CD4-positive, alpha-beta T cell (primary cell): ENCODE measurements at regions not wholly inside any gene's neighbourhood (a gene's known extent, or its start where the extent isn't known, plus 50 kb on each side); places are given as distances from the start of the nearest gene placed in this dataset.
"Not testable (repeated sequence)": the region's sequence is repeated elsewhere in the genome, so short reads cannot be mapped to it uniquely, and the experiment has no call there.

ENCODE experiments used
- ATAC-seq: fragments of 200-7000 bp; cut with Tn5 transposase; one replicate; pipeline ENCODE4 v1.10.0; 2022; ENCODE audit warnings: mild to moderate bottlenecking; ENCODE audit not compliant: poor library complexity
- CTCF ChIA-PET: fragments of 350-600 bp; sonication (Branson Sonifier 250); formaldehyde crosslinking; loops from one replicate; lab custom pipeline; 2021; ENCODE audit warnings: antibody characterized with exemption, inconsistent platforms; lab: Charles Lee
- POLR2A ChIA-PET: fragments of 350-600 bp; sonication (Branson Sonifier 250); formaldehyde crosslinking; loops from one replicate; lab custom pipeline; 2021; ENCODE audit warnings: antibody characterized with exemption, inconsistent platforms; lab: Charles Lee
- DNase-seq, 14 experiments: peaks; one replicate each; pipeline ENCODE4 v3.0.0-alpha.2; 2013 to 2020; ENCODE audit warnings: mixed read lengths in 2 of 14
- H3K27ac ChIP-seq, 2 donors: one replicate each; pipeline versions ENCODE4 v1.5.1 to v1.7.0; 2013; ENCODE audit warnings: low read length in 2 of 2, low read depth in 1 of 2, mild to moderate bottlenecking in 1 of 2
- H3K27me3 ChIP-seq, 2 experiments: 1 replicate in 1 of 2; 2 replicates in 1 of 2; pipeline versions ENCODE4 v1.6.1 to v1.7.0; 2013; ENCODE audit warnings: low read length in 2 of 2, control low read depth in 1 of 2, mild to moderate bottlenecking in 1 of 2, moderate library complexity in 1 of 2; ENCODE audit not compliant: insufficient read depth in 2 of 2, control insufficient read depth in 1 of 2
- H3K36me3 ChIP-seq: one replicate; pipeline ENCODE4 v1.6.1; 2013; ENCODE audit warnings: low read length, control low read depth; ENCODE audit not compliant: insufficient read depth
- H3K4me1 ChIP-seq: one replicate; pipeline ENCODE4 v1.6.1; 2013; ENCODE audit warnings: low read length, control low read depth; ENCODE audit not compliant: insufficient read depth
- H3K4me3 ChIP-seq: one replicate; pipeline ENCODE4 v1.5.1; 2013; ENCODE audit warnings: mild to moderate bottlenecking, low read length, moderate library complexity
- H3K9me3 ChIP-seq, 2 experiments: 1 replicate in 1 of 2; 2 replicates in 1 of 2; pipeline versions ENCODE4 v1.6.1 to v1.7.0; 2013; ENCODE audit warnings: low read length in 2 of 2, mild to moderate bottlenecking in 2 of 2, control low read depth in 1 of 2, moderate library complexity in 1 of 2; ENCODE audit not compliant: control insufficient read depth in 1 of 2, insufficient read depth in 1 of 2
- H3K27ac Mint-ChIP-seq: one replicate; pipeline ENCODE4 v1.8.0; 2020; ENCODE audit warnings: mixed read lengths
- H3K27me3 Mint-ChIP-seq: one replicate; pipeline ENCODE4 v1.8.0; 2021; ENCODE audit warnings: mixed read lengths
- H3K36me3 Mint-ChIP-seq: one replicate; pipeline ENCODE4 v1.8.0; 2021; ENCODE audit warnings: low read depth, mixed read lengths
- H3K4me1 Mint-ChIP-seq: one replicate; pipeline ENCODE4 v1.8.0; 2021; ENCODE audit warnings: low read depth, mixed read lengths
- H3K4me3 Mint-ChIP-seq: one replicate; pipeline ENCODE4 v1.8.0; 2020; ENCODE audit warnings: mild to moderate bottlenecking, mixed read lengths
- H3K9me3 Mint-ChIP-seq: one replicate; pipeline ENCODE4 v1.8.0; 2020; ENCODE audit warnings: mixed read lengths
- intact Hi-C, 2 experiments: fragments of 100-400 bp; cut with DNase I in 1 of 2; cut with micrococcal nuclease in 1 of 2; formaldehyde crosslinking; loops; one replicate each; pipeline versions ENCODE4 v1.15.1 to v1.9.0; 2023 to 2025; cut with DNase I, micrococcal nuclease
- TF ChIP-seq, protein P1 (sequence below): fragments of 200-600 bp; IDR thresholded peaks from one replicate; pipeline ENCODE4 v1.8.0; 2022; ENCODE audit warnings: antibody characterized with exemption, mild to moderate bottlenecking

DNA sequence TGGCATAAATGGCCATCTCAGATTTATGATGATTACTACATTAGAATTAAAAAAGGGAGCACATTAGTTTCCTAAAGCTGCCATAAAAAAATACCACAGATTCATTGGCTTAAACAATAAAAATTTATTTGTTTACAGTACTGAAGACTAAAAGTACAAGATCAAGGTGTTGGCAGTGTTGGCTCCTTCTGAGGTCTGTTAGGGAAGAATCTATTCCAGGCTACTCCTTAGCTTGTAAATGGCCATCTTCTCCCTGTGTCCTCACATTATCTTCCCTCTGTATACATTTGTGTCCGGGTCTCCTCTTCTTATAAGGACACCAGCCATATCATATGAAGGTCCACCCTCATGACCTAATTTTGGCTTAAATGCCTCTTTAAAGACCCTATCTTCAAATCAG, 341.0 kb downstream of the SLC7A11 start:
- POLR2A ChIA-PET, result no interaction called here
- DNase-seq (no peak), ATAC-seq (no peak)
- Histone ChIP-seq H3K4me3 (no peak overlapping the region), H3K36me3 (no peaks in the 10 kb centered on the region), H3K9me3 (peaks cover 0 to 8% of the 10 kb centered on the region in 2 experiments), H3K27ac (no peak overlapping the region), H3K27me3 (no peaks in the 10 kb centered on the region), H3K4me1 (no peaks in the 10 kb centered on the region)
- CTCF ChIA-PET, result no interaction called here
- Mint-ChIP-seq H3K4me1 (no peaks in the 10 kb centered on the region), H3K27ac (no peak overlapping the region), H3K27me3 (no peaks in the 10 kb centered on the region), H3K9me3 (no peaks in the 10 kb centered on the region), H3K4me3 (no peak overlapping the region), H3K36me3 (no peaks in the 10 kb centered on the region)
- intact Hi-C loops, result no loop called here
- TF ChIP-seq, protein P1, sequence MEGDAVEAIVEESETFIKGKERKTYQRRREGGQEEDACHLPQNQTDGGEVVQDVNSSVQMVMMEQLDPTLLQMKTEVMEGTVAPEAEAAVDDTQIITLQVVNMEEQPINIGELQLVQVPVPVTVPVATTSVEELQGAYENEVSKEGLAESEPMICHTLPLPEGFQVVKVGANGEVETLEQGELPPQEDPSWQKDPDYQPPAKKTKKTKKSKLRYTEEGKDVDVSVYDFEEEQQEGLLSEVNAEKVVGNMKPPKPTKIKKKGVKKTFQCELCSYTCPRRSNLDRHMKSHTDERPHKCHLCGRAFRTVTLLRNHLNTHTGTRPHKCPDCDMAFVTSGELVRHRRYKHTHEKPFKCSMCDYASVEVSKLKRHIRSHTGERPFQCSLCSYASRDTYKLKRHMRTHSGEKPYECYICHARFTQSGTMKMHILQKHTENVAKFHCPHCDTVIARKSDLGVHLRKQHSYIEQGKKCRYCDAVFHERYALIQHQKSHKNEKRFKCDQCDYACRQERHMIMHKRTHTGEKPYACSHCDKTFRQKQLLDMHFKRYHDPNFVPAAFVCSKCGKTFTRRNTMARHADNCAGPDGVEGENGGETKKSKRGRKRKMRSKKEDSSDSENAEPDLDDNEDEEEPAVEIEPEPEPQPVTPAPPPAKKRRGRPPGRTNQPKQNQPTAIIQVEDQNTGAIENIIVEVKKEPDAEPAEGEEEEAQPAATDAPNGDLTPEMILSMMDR, result no peak

DNA sequence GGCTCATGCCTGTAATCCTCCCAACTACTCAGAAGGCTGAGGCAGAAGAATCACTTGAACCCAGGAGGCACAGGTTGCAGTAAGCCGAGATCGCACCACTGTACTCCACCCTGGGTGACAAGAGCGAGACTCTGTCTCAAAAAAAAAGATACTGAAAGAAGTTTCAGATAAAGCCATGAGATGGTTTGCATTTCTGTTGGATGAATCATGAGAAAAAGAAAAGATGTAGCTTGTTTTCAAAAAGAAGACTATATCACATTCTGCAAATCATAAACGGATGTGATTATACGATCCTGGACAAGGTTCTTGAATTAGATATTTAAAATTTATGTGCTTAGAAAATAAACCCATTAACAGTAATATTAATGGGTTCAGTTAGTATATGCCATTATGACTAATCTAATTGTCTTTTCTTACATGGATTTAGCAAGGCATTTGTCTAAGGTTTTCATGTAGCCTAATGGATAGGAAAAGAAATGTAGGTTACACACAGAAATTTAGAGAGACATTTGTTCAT, 345.9 kb downstream of the SLC7A11 start:
- no peaks in the 10 kb centered on the region for H3K9me3 Mint-ChIP-seq
- no peak overlapping the region for H3K4me3 ChIP-seq
- H3K36me3 Mint-ChIP-seq, result no peaks in the 10 kb centered on the region
- no peak overlapping the region for H3K27ac Mint-ChIP-seq
- DNase-seq (no peak), ATAC-seq (no peak)
- no peak overlapping the region for H3K4me3 Mint-ChIP-seq
- CTCF ChIA-PET, result no interaction called here
- no peaks in the 10 kb centered on the region for H3K4me1 ChIP-seq
- intact Hi-C loops, result no loop called here
- H3K27ac ChIP-seq, result no peak overlapping the region
- TF ChIP-seq, protein P1, result no peak
- peaks cover 0 to 11% of the 10 kb centered on the region in 2 experiments for H3K9me3 ChIP-seq
- POLR2A ChIA-PET, result no interaction called here
- no peaks in the 10 kb centered on the region for H3K36me3 ChIP-seq
- no peaks in the 10 kb centered on the region for H3K27me3 ChIP-seq
- no peaks in the 10 kb centered on the region for H3K27me3 Mint-ChIP-seq
- H3K4me1 Mint-ChIP-seq, result no peaks in the 10 kb centered on the region

DNA sequence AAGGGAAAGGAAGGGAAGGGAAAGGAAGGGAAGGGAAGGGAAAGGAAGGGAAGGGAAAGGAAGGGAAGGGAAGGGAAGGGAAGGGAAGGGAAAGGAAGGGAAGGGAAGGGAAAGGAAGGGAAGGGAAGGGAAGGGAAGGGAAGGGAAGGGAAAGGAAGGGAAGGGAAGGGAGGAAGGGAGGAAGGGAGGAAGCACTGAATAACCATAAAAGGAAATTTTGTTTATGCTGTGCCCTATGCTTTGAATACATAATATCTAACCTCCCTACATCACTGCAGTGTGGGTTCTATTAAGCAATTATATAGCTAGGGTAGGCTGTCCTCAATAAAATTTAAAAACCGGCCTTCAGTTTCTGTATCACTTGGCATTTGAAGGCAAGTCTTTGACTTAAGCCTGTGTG, 346.6 kb downstream of the SLC7A11 start:
- H3K27ac Mint-ChIP-seq, ATAC-seq, intact Hi-C loops, H3K36me3 ChIP-seq, H3K4me1 Mint-ChIP-seq, POLR2A ChIA-PET, H3K9me3 Mint-ChIP-seq, H3K27ac ChIP-seq, H3K4me3 ChIP-seq, H3K36me3 Mint-ChIP-seq, H3K4me1 ChIP-seq, H3K27me3 ChIP-seq, DNase-seq, H3K27me3 Mint-ChIP-seq, H3K4me3 Mint-ChIP-seq, CTCF ChIA-PET: not testable (repeated sequence)
- peaks cover 0 to 11% of the 10 kb centered on the region in 2 experiments for H3K9me3 ChIP-seq

DNA sequence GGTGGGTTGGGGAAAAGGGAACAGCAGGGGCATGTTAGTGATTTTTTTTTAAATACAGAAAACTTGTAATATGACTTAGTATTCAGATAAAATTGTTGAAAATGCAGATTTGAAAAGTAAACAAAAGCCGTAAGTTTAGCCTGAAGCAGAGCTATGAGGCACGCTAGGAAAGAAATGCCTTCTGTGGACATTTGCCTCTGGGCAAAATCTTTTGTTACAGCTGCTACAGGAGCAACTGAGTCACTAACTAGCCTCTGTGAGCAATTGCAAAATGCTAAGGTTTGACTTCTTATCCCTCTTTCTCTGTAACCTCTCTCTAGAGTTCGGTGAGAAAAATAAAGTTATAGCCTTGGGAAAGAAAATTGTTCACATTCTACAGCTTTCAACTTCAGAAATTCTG, 350.0 kb downstream of the SLC7A11 start:
- Histone ChIP-seq H3K27me3 (no peaks in the 10 kb centered on the region), H3K4me3 (no peak overlapping the region), H3K9me3 (peaks cover 0 to 3% of the 10 kb centered on the region in 2 experiments), H3K4me1 (no peaks in the 10 kb centered on the region), H3K36me3 (no peaks in the 10 kb centered on the region), H3K27ac (no peak overlapping the region)
- H3K4me1 Mint-ChIP-seq, result no peaks in the 10 kb centered on the region
- H3K36me3 Mint-ChIP-seq, result no peaks in the 10 kb centered on the region
- intact Hi-C loops, result no loop called here
- no peaks in the 10 kb centered on the region for H3K9me3 Mint-ChIP-seq
- TF ChIP-seq, protein P1, result no peak
- H3K27me3 Mint-ChIP-seq, result no peaks in the 10 kb centered on the region
- no peak overlapping the region for H3K27ac Mint-ChIP-seq
- no peak overlapping the region for H3K4me3 Mint-ChIP-seq
- ChIA-PET CTCF (no interaction called here), POLR2A (no interaction called here)
- no peak for ATAC-seq
- no peak for DNase-seq
